OCI-M1 (cell line): ENCODE measurements at regions not wholly inside any gene's neighbourhood (a gene's known extent, or its start where the extent isn't known, plus 50 kb on each side); places are given as distances from the start of the nearest gene placed in this dataset.

ENCODE experiments used
- DNase-seq: peaks from one replicate; lab custom pipeline; 2025; lab: John Stamatoyannopoulos, UW

- no peak for DNase-seq
These were observed 276.6 kb upstream of the EEF2KMT start for GRCh38 chr16:5374184-5374583.

GRCh38 chr16:5367951-5368350 lies 270.4 kb upstream of the EEF2KMT start:
- DNase-seq = no peak

- DNase-seq = no peak
These were observed 268.5 kb upstream of the EEF2KMT start for GRCh38 chr16:5366126-5366525.

GRCh38 chr16:5364186-5364585 lies 266.6 kb upstream of the EEF2KMT start:
- DNase-seq = no peak

- no peak for DNase-seq
These were observed 263.7 kb upstream of the EEF2KMT start for GRCh38 chr16:5361322-5361721.

GRCh38 chr16:5354645-5355044 lies 257.1 kb upstream of the EEF2KMT start:
- DNase-seq = no peak

GRCh38 chr16:5349670-5350517 lies 252.3 kb upstream of the EEF2KMT start:
- no peak for DNase-seq

- no peak for DNase-seq
These were observed 251.5 kb upstream of the EEF2KMT start for GRCh38 chr16:5349101-5349500.

GRCh38 chr16:5347561-5347960 lies 250.0 kb upstream of the EEF2KMT start:
- no peak for DNase-seq

GRCh38 chr16:5336941-5337340 lies 239.3 kb upstream of the EEF2KMT start:
- DNase-seq = no peak

GRCh38 chr16:5333991-5334390 lies 236.4 kb upstream of the EEF2KMT start:
- DNase-seq = no peak

- no peak for DNase-seq
These were observed 235.5 kb upstream of the EEF2KMT start for GRCh38 chr16:5333126-5333525.

GRCh38 chr16:5330058-5330457 lies 232.5 kb upstream of the EEF2KMT start:
- no peak for DNase-seq

- no peak for DNase-seq
These were observed 231.0 kb upstream of the EEF2KMT start for GRCh38 chr16:5328546-5328945.

GRCh38 chr16:5326395-5326794 lies 228.8 kb upstream of the EEF2KMT start:
- DNase-seq = no peak

GRCh38 chr16:5325932-5326331 lies 228.3 kb upstream of the EEF2KMT start:
- no peak for DNase-seq

GRCh38 chr16:5323284-5324141 lies 225.9 kb upstream of the EEF2KMT start:
- no peak for DNase-seq

GRCh38 chr16:5321930-5322329 lies 224.3 kb upstream of the EEF2KMT start:
- DNase-seq = no peak

- DNase-seq = no peak
These were observed 222.2 kb upstream of the EEF2KMT start for GRCh38 chr16:5319799-5320198.

GRCh38 chr16:5315914-5316313 lies 218.3 kb upstream of the EEF2KMT start:
- DNase-seq = no peak

- DNase-seq = no peak
These were observed 216.8 kb upstream of the EEF2KMT start for GRCh38 chr16:5314377-5314776.

GRCh38 chr16:5309946-5310611 lies 212.5 kb upstream of the EEF2KMT start:
- DNase-seq = no peak

- no peak for DNase-seq
These were observed 207.4 kb upstream of the EEF2KMT start for GRCh38 chr16:5305023-5305422.
